Endodermal cell (in vitro differentiated cells): ENCODE measurements at regions not wholly inside any gene's neighbourhood (a gene's known extent, or its start where the extent isn't known, plus 50 kb on each side); places are given as distances from the start of the nearest gene placed in this dataset.
"Not testable (repeated sequence)": the region's sequence is repeated elsewhere in the genome, so short reads cannot be mapped to it uniquely, and the experiment has no call there.

Experiments used
- DNase-seq: peaks from one replicate; pipeline ENCODE4 v3.0.0-alpha.2; 2017
- H3K27ac ChIP-seq: 2 replicates; pipeline ENCODE4 v1.5.1; 2013; ENCODE audit warnings: mild to moderate bottlenecking, low read depth, low read length, moderate library complexity
- H3K27me3 ChIP-seq: 2 replicates; pipeline ENCODE4 v1.6.1; 2013; ENCODE audit warnings: mild to moderate bottlenecking, low read length, moderate library complexity; ENCODE audit not compliant: insufficient read depth, control insufficient read depth, poor library complexity, severe bottlenecking
- H3K36me3 ChIP-seq: 2 replicates; pipeline ENCODE4 v1.7.0; 2013; ENCODE audit warnings: mild to moderate bottlenecking, low read length, moderate library complexity; ENCODE audit not compliant: control insufficient read depth, insufficient read depth
- H3K4me1 ChIP-seq: one replicate; pipeline ENCODE4 v1.7.0; 2013; ENCODE audit warnings: low read length; ENCODE audit not compliant: control insufficient read depth, insufficient read depth
- H3K4me3 ChIP-seq: 2 replicates; pipeline ENCODE4 v1.5.1; 2013; ENCODE audit warnings: mild to moderate bottlenecking, low read length, moderate library complexity
- H3K9ac ChIP-seq: 2 replicates; pipeline ENCODE4 v1.6.1; 2013; ENCODE audit warnings: mild to moderate bottlenecking, low read length, moderate library complexity; ENCODE audit not compliant: poor library complexity, severe bottlenecking; ENCODE audit errors: extremely low read depth
- H3K9me3 ChIP-seq: 2 replicates; pipeline ENCODE4 v1.6.1; 2013; ENCODE audit warnings: mild to moderate bottlenecking, low read length, moderate library complexity; ENCODE audit not compliant: control insufficient read depth
- H3K27ac Mint-ChIP-seq: 2 replicates; pipeline ENCODE4 v1.8.0; 2020; ENCODE audit warnings: mixed read lengths
- H3K27me3 Mint-ChIP-seq: 2 replicates; pipeline ENCODE4 v1.8.0; 2021; ENCODE audit warnings: mild to moderate bottlenecking, mixed read lengths; ENCODE audit not compliant: insufficient read depth
- H3K36me3 Mint-ChIP-seq: 2 replicates; pipeline ENCODE4 v1.8.0; 2020; ENCODE audit warnings: low read depth, mixed read lengths
- H3K4me1 Mint-ChIP-seq: 2 replicates; pipeline ENCODE4 v1.8.0; 2020; ENCODE audit warnings: mixed read lengths
- H3K4me3 Mint-ChIP-seq: 2 replicates; pipeline ENCODE4 v1.8.0; 2020; ENCODE audit warnings: mild to moderate bottlenecking, moderate library complexity, mixed read lengths
- H3K9me3 Mint-ChIP-seq: 2 replicates; pipeline ENCODE4 v1.8.0; 2020; ENCODE audit warnings: mild to moderate bottlenecking, mixed read lengths
- WGBS, 2 experiments: methylation state at CpG; one replicate each; pipeline versions ENCODE4 v1.1.5 to v1.1.7; 2013; ENCODE audit warnings: missing lambda C conversion rate in 2 of 2, mixed read lengths in 1 of 2; ENCODE audit not compliant: insufficient coverage in 1 of 2, insufficient read length in 1 of 2; 5-methylcytosine and 5-hydroxymethylcytosine counted together

DNA sequence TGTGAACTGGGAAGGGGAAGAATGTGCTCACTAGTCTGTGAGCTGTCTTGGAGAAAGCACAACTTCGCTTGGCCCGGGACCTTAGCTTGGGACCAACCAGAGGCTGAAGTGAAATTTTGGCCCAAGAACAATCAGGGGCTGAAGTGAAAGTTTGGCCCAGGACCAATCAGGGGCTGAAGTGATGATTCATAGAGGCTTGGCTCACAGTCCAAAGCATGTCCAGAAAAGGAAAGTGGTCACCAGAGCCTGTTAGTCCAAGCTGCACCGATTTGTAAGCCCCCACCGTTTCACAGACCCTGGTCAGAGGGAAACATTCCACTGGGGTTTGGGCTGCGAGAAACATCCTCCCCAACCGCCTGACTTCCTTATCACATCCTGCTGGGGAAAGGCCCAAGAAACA lies 763.3 kb downstream of the SPATA31A7 start:
- no CpG with 5 or more reads among the region's 6 CpGs for WGBS, 2 experiments
- not testable (repeated sequence) for DNase-seq, H3K27ac ChIP-seq, H3K9me3 ChIP-seq, H3K9ac ChIP-seq, H3K36me3 ChIP-seq, H3K4me1 ChIP-seq, H3K4me3 Mint-ChIP-seq, H3K27me3 ChIP-seq, H3K4me1 Mint-ChIP-seq, H3K36me3 Mint-ChIP-seq, H3K9me3 Mint-ChIP-seq, H3K4me3 ChIP-seq, H3K27ac Mint-ChIP-seq, H3K27me3 Mint-ChIP-seq

DNA sequence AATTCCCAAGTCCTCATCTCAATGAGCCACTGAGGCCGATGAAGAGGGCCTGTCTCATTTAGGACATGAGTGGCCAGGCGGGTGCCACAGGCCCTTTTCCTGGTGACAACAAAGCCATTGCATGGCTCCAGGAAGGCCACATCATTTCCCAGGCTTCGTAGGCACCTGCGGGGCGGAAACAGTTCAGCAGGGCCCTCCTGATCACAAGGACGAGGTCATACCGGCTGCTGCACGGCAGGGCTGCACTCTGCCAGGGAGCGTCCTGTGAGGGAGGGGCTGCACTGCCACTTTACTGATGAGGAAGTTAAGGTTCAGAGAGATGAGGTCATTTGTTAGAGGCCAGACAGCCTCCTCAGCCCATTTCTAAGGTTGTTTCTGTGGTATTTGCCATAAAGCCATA lies 781.8 kb downstream of the SPATA31A7 start:
- not testable (repeated sequence) for H3K4me1 Mint-ChIP-seq, H3K36me3 ChIP-seq, H3K27me3 Mint-ChIP-seq, H3K27ac Mint-ChIP-seq, H3K4me3 Mint-ChIP-seq, H3K27me3 ChIP-seq, H3K9ac ChIP-seq, H3K4me3 ChIP-seq, H3K27ac ChIP-seq, H3K36me3 Mint-ChIP-seq, H3K9me3 Mint-ChIP-seq, H3K9me3 ChIP-seq, H3K4me1 ChIP-seq
- 82% methylated on average over 6 of the region's 9 CpGs; no CpG with 5 or more reads in 1 of the 2 experiments for WGBS, 2 experiments
- peak; percentile 20 for DNase-seq

DNA sequence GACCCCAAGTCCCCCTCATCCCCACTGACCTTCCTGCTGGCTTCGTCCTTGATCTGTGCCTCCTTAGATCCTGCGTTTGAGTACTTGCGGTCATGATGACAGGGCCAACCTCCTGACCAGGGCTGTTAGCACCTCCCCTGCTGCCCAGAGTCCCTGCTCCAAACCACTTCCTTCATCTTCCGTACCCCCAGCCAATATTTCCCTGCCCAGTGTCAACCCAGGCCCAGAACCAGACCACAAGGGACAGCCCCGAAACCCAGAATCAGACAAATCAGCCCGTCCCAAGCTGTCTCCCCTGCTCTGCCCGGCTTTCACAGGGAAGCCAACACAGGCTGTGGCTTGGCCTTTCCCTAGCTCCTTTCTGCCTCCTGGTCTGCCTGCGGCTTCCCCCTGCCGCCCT lies 784.7 kb downstream of the SPATA31A7 start:
- H3K4me1 Mint-ChIP-seq, H3K27ac ChIP-seq, H3K36me3 Mint-ChIP-seq, H3K36me3 ChIP-seq, H3K27me3 Mint-ChIP-seq, H3K9me3 ChIP-seq, H3K4me1 ChIP-seq, H3K27me3 ChIP-seq, H3K9ac ChIP-seq, H3K4me3 Mint-ChIP-seq, H3K9me3 Mint-ChIP-seq, H3K4me3 ChIP-seq, H3K27ac Mint-ChIP-seq: not testable (repeated sequence)
- peak; percentile 10 for DNase-seq
- WGBS, 2 experiments, result 84% methylated on average over 3 of the region's 9 CpGs; no CpG with 5 or more reads in 1 of the 2 experiments

DNA sequence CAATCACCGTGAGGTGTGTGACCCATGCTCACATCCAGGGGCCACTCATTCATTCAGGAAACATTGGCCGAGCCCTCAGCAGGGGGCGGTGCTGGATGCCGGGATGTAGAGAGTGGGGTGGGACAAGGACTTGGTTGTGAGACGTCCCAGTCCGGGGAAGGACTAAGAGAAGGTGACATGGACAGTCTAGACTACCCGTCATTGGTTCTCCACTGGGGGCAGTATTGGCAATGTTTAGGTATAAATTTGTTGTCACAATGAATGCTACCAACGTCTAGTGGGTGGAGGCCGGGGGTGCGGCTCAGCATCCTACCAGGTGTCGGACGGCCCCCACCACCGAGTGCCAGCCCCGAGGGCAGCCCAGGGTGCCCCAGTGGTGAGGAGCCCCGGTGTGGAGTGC lies 786.5 kb downstream of the SPATA31A7 start:
- not testable (repeated sequence) for H3K9me3 ChIP-seq, H3K27ac Mint-ChIP-seq, H3K36me3 Mint-ChIP-seq, H3K9ac ChIP-seq, H3K4me1 ChIP-seq, H3K27me3 Mint-ChIP-seq, H3K4me3 ChIP-seq, H3K9me3 Mint-ChIP-seq, H3K4me1 Mint-ChIP-seq, DNase-seq, H3K4me3 Mint-ChIP-seq, H3K27me3 ChIP-seq, H3K36me3 ChIP-seq, H3K27ac ChIP-seq
- WGBS, 2 experiments, result no CpG with 5 or more reads among the region's 15 CpGs

DNA sequence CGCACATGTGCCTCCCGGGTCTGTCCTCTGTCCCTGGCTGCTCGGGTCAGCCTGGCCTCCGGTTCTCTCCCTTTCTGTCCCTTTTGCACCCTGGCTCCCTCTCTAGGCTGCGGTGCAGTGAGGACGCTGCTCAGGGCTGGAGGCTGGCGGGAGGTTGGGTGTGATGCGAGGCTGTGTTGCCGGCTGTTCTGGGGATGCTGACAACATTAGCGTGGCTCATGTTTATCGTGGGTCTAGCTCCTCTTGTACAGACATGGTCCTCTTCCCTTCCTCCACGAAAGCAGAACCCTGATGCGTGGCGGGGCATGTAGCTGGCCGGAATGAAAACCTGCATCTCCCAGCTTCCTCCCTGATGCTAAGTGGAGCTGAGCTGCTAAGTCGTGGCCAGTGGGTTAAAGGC lies 792.9 kb downstream of the SPATA31A7 start:
- H3K9ac ChIP-seq, H3K9me3 ChIP-seq, H3K27ac Mint-ChIP-seq, H3K36me3 ChIP-seq, H3K27me3 ChIP-seq, H3K4me1 ChIP-seq, H3K4me3 Mint-ChIP-seq, H3K27ac ChIP-seq, H3K4me3 ChIP-seq, H3K27me3 Mint-ChIP-seq, H3K36me3 Mint-ChIP-seq, H3K4me1 Mint-ChIP-seq, H3K9me3 Mint-ChIP-seq: not testable (repeated sequence)
- DNase-seq, result peak; percentile 6
- 95% methylated on average over 8 of the region's 16 CpGs; no CpG with 5 or more reads in 1 of the 2 experiments for WGBS, 2 experiments

DNA sequence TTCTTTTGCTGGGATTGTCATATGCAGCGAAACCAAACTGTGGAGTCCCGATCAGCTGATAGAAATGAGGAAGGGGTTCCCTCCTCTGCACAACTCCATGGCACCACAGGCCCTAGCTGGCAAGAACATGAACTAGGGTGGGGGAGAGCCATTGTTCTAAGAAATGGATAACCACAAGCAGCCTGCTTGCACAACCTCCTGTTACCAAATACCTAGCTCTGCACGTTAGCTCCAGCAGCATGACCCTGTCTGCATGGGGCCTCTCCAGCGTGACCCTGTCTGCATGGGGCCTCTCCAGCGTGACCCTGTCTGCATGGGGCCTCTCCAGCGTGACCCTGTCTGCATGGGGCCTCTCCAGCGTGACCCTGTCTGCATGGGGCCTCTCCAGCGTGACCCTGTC lies 793.6 kb downstream of the SPATA31A7 start:
- H3K27me3 Mint-ChIP-seq, H3K27ac Mint-ChIP-seq: not testable (repeated sequence)

DNA sequence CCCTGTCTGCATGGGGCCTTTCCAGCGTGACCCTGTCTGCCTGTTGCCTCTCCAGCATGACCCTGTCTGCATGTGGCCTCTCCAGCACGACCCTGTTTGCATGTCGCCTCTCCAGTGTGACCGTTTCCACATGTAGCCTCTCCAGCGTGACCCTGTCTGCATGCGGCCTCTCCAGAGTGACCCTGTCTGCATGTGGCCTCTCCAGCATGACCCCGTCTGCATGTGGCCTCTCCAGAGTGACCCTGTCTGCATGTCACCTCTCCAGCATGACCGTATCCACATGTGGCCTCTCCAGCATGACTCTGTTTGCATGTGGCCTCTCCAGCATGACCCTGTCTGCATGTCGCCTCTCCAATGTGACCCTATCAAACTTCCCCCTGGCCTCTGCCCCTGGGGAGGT lies 794.1 kb downstream of the SPATA31A7 start:
- not testable (repeated sequence) for H3K27ac Mint-ChIP-seq, H3K36me3 ChIP-seq, H3K36me3 Mint-ChIP-seq, H3K4me1 ChIP-seq, H3K27ac ChIP-seq, H3K9me3 Mint-ChIP-seq, H3K4me1 Mint-ChIP-seq, H3K4me3 Mint-ChIP-seq, H3K27me3 ChIP-seq, H3K9ac ChIP-seq, H3K9me3 ChIP-seq, H3K4me3 ChIP-seq, H3K27me3 Mint-ChIP-seq
- peak; percentile 20 for DNase-seq
- 90 to 91% methylated on average over 5 to 8 of the region's 9 CpGs for WGBS, 2 experiments

More for the DNA sequence above, 793.6 kb downstream of the SPATA31A7 start:
- not testable (repeated sequence) for H3K4me3 Mint-ChIP-seq, H3K4me1 Mint-ChIP-seq, DNase-seq, H3K27ac ChIP-seq, H3K4me3 ChIP-seq, H3K27me3 ChIP-seq, H3K4me1 ChIP-seq, H3K9me3 ChIP-seq, H3K36me3 ChIP-seq, H3K9me3 Mint-ChIP-seq, H3K9ac ChIP-seq, H3K36me3 Mint-ChIP-seq
- no CpG with 5 or more reads among the region's 8 CpGs for WGBS, 2 experiments
